MM.1S (cell line): ENCODE measurements at regions not wholly inside any gene's neighbourhood (a gene's known extent, or its start where the extent isn't known, plus 50 kb on each side); places are given as distances from the start of the nearest gene placed in this dataset.

Experiments used
- DNase-seq: peaks from one replicate; pipeline ENCODE4 v3.0.0-alpha.2; 2015
- H2AFZ ChIP-seq: fragments of 300-600 bp; sonication (generic); 2 replicates; pipeline ENCODE4 v1.6.0; 2016; ENCODE audit warnings: antibody characterized with exemption, low read length
- H3F3A ChIP-seq: fragments of 300-600 bp; sonication (generic); 2 replicates; pipeline ENCODE4 v1.6.1; 2016; ENCODE audit warnings: mild to moderate bottlenecking, antibody characterized with exemption, low read length, moderate library complexity, mixed read lengths; ENCODE audit not compliant: insufficient read depth
- H3K27ac ChIP-seq: fragments of 300-600 bp; sonication (generic); 2 replicates; pipeline ENCODE4 v1.5.1; 2016; ENCODE audit warnings: mild to moderate bottlenecking, low read length
- H3K27me3 ChIP-seq: fragments of 300-600 bp; sonication (generic); replicated peaks from 2 replicates; pipeline ENCODE4 v1.6.0; 2016; ENCODE audit warnings: low read length; ENCODE audit not compliant: insufficient read depth
- H3K36me3 ChIP-seq: fragments of 300-600 bp; sonication (generic); replicated peaks from 2 replicates; pipeline ENCODE4 v1.6.1; 2016; ENCODE audit warnings: mild to moderate bottlenecking, low read length, mixed read lengths; ENCODE audit not compliant: insufficient read depth
- H3K4me1 ChIP-seq: fragments of 300-600 bp; sonication (generic); 2 replicates; pipeline ENCODE4 v1.6.1; 2016; ENCODE audit warnings: low read length, mixed read lengths
- H3K4me2 ChIP-seq: fragments of 300-600 bp; sonication (generic); 2 replicates; pipeline ENCODE4 v1.6.0; 2016; ENCODE audit warnings: low read depth, low read length
- H3K4me3 ChIP-seq: fragments of 300-600 bp; sonication (generic); 2 replicates; pipeline ENCODE4 v1.5.1; 2016; ENCODE audit warnings: low read length, mixed read lengths
- H3K79me2 ChIP-seq: fragments of 300-600 bp; sonication (generic); 2 replicates; pipeline ENCODE4 v1.6.1; 2016; ENCODE audit warnings: mixed run types, low read length, mixed read lengths
- H3K9ac ChIP-seq: fragments of 300-600 bp; sonication (generic); 2 replicates; pipeline ENCODE4 v1.6.1; 2016; ENCODE audit warnings: low read length, mixed read lengths
- H3K9me2 ChIP-seq: fragments of 300-600 bp; sonication (generic); replicated peaks from 2 replicates; pipeline ENCODE4 v1.6.1; 2016; ENCODE audit warnings: mild to moderate bottlenecking, low read length, mixed read lengths; ENCODE audit not compliant: insufficient read depth
- H3K9me3 ChIP-seq: fragments of 300-600 bp; sonication (generic); replicated peaks from 2 replicates; pipeline ENCODE4 v1.6.1; 2016; ENCODE audit warnings: mild to moderate bottlenecking, low read length, mixed read lengths; ENCODE audit not compliant: insufficient read depth
- H4K20me1 ChIP-seq: fragments of 300-600 bp; sonication (generic); 2 replicates; pipeline ENCODE4 v1.6.1; 2016; ENCODE audit warnings: mild to moderate bottlenecking, low read length, moderate library complexity, mixed read lengths; ENCODE audit not compliant: insufficient read depth
- CTCF ChIP-seq: fragments of 300-600 bp; sonication (generic); IDR thresholded peaks from 2 replicates; pipeline ENCODE4 v1.5.1; 2016; ENCODE audit warnings: antibody characterized with exemption, low read length, mixed read lengths
- EZH2 ChIP-seq: fragments of 300-600 bp; sonication (generic); optimal IDR thresholded peaks from 2 replicates; pipeline ENCODE3; 2017; ENCODE audit warnings: low read depth, mild to moderate bottlenecking, antibody characterized with exemption, low read length, mixed read lengths
- EZH2phosphoT487 ChIP-seq: fragments of 300-600 bp; sonication (generic); IDR thresholded peaks from 2 replicates; pipeline ENCODE4 v1.6.1; 2018; ENCODE audit warnings: antibody characterized with exemption, low read length

- Histone ChIP-seq H3K9me2 (no peaks in the 10 kb centered on the region), H2AFZ (no peak overlapping the region), H4K20me1 (no peaks in the 10 kb centered on the region), H3K27me3 (0 out of 2 replicates have a peak, but pooled peaks cover 3% of the 10 kb centered on the region), H3K4me3 (no peak overlapping the region), H3K4me2 (no peak overlapping the region), H3K79me2 (no peaks in the 10 kb centered on the region), H3K27ac (no peak overlapping the region), H3K36me3 (no peaks in the 10 kb centered on the region), H3K9ac (no peak overlapping the region), H3K9me3 (no peaks in the 10 kb centered on the region), H3K4me1 (no peaks in the 10 kb centered on the region), H3F3A (no peaks in the 10 kb centered on the region)
- TF ChIP-seq CTCF (no peak), EZH2phosphoT487 (no peak), EZH2 (no peak)
- no peak for DNase-seq
These were observed 100.1 kb upstream of the ALDH1A3 start for GRCh38 chr15:100779331-100780207.

GRCh38 chr15:100780208-100780800 lies 99.3 kb upstream of the ALDH1A3 start:
- no peak for TF ChIP-seq EZH2
- DNase-seq: no peak
- Histone ChIP-seq H4K20me1 (no peaks in the 10 kb centered on the region), H3F3A (no peaks in the 10 kb centered on the region), H3K79me2 (no peaks in the 10 kb centered on the region), H3K9ac (no peak overlapping the region), H3K36me3 (no peaks in the 10 kb centered on the region), H3K4me1 (no peaks in the 10 kb centered on the region), H3K27ac (no peak overlapping the region), H3K4me3 (no peak overlapping the region), H3K27me3 (0 out of 2 replicates have a peak, but pooled peaks cover 3% of the 10 kb centered on the region), H3K4me2 (no peak overlapping the region), H2AFZ (no peak overlapping the region), H3K9me2 (no peaks in the 10 kb centered on the region), H3K9me3 (no peaks in the 10 kb centered on the region)

- TF ChIP-seq EZH2phosphoT487 (no peak), CTCF (no peak), EZH2 (no peak)
- DNase-seq: no peak
- Histone ChIP-seq H3K36me3 (no peaks in the 10 kb centered on the region), H3K79me2 (no peaks in the 10 kb centered on the region), H3K27ac (no peak overlapping the region), H3K4me2 (no peak overlapping the region), H3K27me3 (no peaks in the 10 kb centered on the region), H2AFZ (no peak overlapping the region), H3F3A (no peaks in the 10 kb centered on the region), H3K9ac (no peak overlapping the region), H3K9me3 (no peaks in the 10 kb centered on the region), H3K4me3 (no peak overlapping the region), H3K4me1 (no peaks in the 10 kb centered on the region), H3K9me2 (no peaks in the 10 kb centered on the region), H4K20me1 (no peaks in the 10 kb centered on the region)
These were observed 98.3 kb upstream of the ALDH1A3 start for GRCh38 chr15:100781061-100781960.
